GM21528 (cell line): ENCODE measurements at regions not wholly inside any gene's neighbourhood (a gene's known extent, or its start where the extent isn't known, plus 50 kb on each side); places are given as distances from the start of the nearest gene placed in this dataset.
"Not testable (repeated sequence)": the region's sequence is repeated elsewhere in the genome, so short reads cannot be mapped to it uniquely, and the experiment has no call there.

ENCODE experiments used
- ATAC-seq: cut with Tn5 transposase; IDR thresholded peaks from one replicate; pipeline ENCODE4 v1.9.1; 2021; ENCODE audit warnings: mild to moderate bottlenecking, moderate library complexity; ENCODE audit not compliant: unreplicated experiment, low FRiP score

DNA sequence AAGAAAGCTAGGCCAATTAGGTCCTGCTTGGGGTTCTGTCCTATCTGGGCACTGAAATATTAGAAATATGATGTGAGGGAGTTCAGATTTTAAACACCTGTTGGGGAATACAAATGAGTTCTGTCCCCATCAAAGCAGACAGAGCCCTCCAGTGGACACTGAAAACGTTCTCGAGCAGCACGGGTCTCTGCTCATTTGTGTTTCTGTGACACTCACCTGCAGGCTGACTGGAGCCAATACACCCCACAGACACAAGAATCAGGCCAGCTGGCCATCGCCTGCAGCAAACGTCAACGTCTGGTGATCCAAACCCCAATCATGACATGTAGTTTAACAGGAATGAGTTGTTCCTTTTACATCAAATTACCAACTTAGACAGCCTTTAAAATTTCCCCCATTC is 493.4 kb upstream of the TMEM132C start:
- no peak for ATAC-seq

DNA sequence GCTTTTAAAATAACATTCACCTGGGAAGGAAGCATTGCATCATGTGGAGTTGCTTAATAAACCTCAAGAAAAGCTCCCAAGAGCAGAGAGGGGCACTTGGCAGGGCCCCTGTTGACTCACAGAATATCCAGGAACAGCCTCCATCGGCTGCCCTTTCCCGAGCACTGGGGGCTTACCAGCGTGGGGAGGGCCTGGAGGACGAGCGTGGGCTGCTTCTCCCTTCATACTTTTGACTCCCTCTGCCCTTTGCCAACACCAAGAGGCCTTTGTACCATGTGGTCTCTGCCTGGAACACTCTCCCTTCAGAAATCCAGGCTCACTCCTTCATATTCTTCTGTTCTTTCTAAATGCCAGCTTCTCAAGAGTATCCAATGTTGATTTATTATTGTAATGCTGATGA is 492.1 kb upstream of the TMEM132C start:
- ATAC-seq = no peak

DNA sequence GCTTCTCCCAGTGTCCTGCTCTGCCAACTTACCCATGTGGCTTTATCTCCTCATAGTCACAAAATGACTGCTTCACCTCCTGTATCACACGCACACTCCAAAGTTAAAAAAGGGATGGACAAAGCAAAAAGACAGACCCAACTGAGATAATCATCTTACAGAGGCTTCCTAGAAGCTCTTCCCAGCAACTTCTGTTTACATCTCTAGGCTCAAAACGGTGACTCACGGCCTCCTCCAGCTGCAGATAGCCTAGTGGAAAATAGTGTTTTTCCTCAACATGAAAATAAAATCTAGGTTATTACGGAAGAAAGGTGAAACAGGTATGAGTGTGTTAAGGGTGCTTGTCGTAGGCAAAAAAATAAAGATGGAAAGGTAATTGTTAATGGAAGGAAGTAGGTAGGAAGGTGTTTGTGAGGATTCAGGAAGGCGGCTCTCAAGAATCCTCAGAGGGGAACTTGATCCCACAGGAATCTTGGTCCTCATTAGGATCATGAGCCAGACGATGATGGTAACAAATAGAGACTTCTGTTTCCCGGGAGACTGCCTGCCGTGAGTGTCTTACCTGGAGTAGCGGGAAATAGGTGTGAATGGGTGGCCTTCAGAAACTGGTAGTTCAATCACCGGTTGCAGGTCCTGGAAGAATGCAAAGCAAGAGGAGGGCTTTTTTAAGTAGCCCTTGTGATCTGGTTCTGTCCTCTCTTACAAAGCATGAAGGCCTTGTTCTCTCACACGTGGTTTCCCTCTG is 487.5 kb upstream of the TMEM132C start:
- no peak for ATAC-seq

DNA sequence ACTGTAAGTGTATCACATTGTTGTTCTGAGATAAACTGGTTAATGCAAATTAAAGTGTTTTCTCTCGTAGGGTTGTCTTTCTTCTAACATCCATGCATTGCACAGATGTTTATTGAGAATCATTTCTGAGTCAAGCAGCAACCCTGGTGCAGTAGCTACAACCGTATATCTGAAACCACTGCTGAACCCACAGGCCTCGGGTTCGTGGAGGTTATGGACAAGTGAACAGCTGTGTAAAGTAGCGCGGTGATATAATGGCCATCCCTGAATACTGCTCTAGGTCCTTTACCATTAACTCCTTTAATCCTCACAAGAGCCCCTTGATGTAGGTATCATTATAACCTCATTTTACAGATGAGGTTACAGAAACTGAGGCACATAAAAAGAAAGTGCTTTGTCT is 486.1 kb upstream of the TMEM132C start:
- ATAC-seq = no peak

DNA sequence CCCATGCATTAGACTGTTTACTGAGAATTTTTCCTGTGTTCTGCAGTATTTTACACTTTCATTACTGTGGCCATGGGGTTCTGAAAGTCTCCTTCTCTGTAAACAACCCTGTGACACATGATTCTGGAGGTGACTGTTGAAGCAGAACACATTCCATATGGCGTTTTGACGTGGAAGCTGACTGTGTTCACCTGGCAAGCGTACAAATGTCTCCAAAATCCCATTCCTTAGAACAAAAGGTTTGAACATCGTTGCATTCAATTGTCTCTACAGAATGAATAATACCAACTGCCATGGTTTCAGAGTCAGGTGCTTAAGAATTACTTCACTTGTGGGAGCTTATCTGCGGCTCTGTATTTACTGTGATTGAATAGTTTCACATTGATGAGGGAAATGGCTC is 485.6 kb upstream of the TMEM132C start:
- ATAC-seq = no peak

DNA sequence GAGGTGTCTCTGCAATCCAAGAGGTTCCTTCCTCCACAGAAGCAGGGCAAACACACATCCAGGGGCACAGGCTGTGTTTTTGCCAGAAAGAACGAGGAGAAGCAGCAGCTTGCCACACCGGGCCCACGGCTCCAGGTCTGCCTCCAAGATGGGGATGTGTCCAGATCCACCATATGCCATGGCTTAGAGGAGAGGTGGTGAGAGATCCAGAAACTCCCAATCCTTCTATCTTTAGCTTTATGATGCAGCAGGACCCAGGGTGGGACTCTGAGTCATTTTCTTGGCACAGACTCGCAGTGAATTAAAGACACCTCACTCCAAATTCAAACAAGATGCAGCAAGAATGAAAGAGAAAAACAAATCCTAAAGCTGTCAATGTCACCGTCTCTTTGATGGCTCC is 481.4 kb upstream of the TMEM132C start:
- no peak for ATAC-seq

DNA sequence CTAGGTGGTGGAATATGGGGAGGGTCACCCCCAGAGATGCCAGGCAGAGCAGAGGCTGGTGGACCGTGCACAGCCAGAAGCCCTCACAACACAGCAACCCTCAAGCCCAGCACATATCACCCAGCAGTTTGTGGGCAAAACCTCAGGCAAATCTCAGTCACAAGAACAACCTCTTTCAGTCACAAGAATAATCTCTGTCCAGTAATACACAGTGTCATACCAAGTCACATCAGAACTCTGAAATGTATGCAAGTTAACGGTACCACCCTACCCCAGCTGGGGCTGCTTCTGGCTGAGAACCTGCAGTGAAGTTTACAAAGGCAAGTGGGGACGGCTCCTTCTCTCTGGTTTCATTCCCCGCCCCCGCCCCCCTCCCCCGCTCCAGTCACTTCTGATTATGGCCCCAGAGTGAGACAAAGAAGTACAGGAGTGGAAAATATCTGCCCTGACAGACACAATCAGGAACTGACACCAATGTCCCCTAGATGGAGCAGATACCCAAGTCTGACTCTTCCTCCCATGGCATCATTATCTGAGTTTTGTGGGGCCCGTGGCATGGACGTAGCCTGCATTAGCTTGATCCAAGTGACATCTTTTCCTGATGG is 480.9 kb upstream of the TMEM132C start:
- no peak for ATAC-seq

DNA sequence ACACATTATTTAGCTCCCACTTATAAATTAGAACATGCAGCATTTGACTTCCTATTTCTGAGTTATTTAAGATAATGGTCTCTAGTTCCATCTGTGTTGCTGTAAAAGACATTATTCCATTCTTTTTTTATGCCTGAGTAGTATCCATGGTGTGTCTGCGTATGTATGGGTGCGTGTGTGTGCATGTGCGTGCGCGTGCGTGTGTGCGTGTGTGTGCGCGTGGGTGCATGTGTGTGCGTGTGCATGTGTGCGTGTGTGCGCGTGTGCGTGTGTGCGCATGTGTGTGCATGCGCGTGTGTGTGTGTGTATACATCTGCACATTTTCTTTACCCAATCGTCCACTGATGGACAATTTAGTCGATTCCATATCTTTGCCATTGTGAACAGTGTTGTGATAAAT is 479.4 kb upstream of the TMEM132C start:
- no peak for ATAC-seq

DNA sequence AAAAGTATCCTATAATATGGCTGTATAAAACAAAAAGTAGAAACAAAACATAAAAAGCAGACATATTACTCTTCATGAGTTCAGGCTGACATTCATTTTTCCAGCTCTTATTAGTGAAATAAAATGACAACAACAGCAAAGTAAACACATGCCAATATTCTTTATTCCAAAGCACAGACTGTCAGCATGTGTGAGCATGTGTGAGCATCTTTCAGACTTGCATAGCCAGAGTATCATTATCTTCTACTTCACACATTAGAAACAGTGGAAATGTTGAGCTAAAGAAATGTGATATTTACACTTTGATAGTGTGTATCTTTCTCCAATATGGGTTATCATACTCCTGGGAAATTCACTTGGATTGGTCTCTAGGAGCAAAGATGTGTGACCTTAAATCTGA is 476.6 kb upstream of the TMEM132C start:
- no peak for ATAC-seq

DNA sequence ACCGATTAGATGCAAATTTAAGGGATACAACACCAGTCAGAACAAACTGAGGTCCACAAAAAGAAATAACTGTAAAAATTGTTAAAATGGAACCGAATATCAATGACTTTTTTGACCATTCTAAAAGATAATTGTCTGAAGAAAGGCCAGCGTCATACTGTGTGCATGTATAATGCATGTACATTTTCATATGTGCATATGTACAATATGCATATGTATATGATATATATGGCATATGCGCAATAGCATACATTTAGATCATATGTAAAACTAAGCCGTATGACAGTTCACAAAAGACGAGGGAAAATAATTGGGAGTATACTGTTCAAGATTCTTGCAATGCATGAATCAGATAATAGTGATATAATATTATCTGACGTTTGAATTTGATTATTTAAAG is 475.8 kb upstream of the TMEM132C start:
- no peak for ATAC-seq

DNA sequence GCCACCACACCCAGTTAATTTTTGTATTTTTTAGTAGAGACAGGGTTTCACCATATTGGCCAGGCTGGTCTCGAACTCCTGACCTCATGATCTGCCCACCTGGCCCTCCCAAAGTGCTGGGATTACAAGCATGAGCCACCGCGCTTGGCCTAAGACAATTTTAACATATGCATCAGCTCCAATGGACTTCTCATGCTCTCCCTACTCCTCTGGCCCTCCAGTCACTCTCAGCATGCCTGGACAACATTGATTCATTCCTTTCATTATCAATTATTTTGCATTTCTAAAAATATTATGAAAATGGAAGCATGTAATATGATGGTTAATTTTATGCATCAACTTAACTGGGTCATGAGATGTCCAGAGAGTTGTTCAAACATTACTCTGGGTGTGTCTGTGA is 469.1 kb upstream of the TMEM132C start:
- no peak for ATAC-seq

DNA sequence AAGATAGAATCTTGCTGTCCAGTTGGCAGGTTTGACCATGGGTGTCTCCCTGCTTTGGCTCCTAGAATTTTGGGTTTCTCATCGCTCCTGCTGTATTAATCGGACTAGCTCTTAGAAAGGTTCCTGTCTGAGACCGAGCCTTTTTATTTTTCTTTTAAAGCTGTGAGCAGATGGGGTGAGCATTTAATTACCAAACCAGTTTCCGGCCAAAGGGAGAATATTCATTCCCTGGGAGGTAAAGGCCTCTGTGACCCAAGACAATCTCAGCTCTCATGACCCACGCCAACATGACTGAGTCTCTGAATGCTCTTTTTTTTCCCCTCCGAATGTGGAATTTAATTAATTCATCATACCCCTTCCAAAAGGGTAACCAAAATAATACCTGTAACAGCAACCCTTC is 464.7 kb upstream of the TMEM132C start:
- ATAC-seq = no peak

DNA sequence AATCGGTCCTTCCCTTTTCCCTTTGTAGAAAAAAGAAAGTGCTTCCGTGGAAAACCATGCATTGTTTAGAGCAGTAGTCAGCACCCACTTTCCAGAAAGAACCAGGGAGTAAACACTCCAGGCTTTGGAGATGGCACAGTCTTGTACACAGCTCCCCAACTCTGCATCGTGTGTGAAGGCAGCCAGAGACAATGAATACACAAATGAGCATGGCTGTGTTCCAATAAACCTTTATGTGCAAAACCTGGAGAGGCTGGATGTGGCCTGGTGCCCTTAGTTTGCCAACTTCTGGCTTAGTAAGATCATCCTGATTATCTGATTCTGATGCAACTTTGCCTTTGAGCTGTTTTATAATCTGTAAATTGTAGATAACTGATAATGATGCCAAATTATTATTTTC is 463.4 kb upstream of the TMEM132C start:
- no peak for ATAC-seq

DNA sequence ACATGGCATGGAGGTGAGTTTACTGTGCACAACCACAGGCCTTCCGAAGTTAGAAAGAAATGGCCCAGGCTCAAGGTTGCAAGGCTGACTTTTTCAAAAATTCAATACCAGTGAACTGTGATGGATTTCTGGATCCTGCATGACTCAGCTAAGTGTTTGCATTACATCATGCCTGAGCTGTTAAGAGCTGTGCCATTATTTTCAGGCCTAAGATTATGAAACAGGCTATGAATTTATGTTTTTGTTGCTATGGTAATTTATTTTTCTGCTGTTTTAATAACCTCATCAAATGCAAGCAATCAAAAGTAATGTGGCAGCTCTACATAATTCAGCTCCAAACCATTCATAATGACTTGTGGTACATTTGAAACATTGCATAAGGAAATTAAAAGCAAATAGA is 457.7 kb upstream of the TMEM132C start:
- ATAC-seq = no peak

DNA sequence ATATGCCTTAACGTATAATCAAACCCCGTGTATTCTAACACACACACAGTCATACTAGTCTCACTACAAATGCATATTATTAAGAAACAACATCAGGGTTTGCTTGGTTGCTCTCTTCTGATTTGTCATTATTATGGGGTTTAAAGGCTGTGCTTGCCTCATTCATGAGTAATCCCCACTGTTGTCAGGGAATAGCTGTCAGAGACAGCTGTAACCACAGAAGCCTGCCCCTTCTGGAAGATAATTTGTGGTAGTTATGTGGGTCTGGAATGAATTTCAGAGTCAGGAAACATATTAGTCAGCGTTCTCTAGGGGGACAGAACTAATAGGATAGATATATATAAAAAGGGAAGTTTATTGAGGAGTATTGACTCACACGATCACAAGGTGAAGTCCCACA is 456.9 kb upstream of the TMEM132C start:
- ATAC-seq = no peak

DNA sequence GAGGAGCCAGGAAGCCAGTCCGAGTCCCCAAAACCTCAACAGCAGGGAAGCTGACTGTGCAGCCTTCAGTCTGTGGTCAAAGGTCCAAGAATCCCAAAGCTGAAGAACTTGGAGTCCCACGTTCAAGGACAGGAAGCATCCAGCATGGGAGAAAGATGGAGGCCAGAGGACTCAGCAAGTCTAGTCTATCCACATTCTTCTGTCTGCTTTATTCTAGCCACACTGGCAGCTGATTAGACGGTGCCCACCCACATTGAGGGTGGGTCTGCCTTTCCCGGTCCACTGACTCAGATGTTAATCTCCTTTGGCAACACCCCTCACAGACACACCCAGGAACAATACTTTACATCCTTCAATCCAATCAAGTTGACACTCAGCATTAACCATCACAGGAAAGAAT is 456.5 kb upstream of the TMEM132C start:
- not testable (repeated sequence) for ATAC-seq

DNA sequence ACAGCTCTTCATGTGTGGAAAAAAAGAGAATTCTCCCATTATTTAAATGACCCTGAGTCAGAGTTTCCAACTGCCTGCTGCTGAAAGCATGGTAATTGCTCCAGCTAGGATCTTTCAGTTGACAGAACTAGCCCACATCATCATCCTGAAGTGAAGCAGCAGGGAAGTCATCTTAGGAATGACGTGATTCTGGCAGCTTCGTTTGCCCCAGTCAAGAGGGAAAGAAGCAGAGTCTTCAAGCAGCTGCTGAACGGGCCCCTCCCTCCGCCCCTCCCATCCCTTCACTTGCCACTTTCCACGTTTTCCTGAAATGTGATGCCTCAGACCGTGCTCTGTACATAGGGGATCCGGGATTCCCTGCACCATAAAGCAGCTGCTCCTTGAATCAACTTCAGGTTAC is 455.0 kb upstream of the TMEM132C start:
- ATAC-seq = no peak

DNA sequence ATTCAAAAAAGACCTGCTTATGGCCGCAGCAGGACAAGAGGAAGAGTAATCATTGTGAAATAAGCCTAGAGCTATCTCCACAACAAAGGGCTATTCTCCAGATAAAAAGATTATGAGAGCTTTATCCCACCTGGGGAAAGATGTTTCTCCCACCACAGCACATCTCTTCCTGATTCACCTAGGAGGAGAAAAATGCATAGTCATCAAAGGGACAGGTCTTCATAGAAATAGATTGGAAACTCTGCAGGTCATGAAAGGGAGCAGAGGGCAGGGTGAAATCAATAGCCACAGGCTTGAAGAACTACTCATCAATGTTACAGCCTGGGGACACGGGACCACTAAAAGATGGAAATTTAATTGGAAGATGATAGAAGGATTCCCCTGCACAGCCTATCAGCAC is 453.8 kb upstream of the TMEM132C start:
- ATAC-seq = no peak

DNA sequence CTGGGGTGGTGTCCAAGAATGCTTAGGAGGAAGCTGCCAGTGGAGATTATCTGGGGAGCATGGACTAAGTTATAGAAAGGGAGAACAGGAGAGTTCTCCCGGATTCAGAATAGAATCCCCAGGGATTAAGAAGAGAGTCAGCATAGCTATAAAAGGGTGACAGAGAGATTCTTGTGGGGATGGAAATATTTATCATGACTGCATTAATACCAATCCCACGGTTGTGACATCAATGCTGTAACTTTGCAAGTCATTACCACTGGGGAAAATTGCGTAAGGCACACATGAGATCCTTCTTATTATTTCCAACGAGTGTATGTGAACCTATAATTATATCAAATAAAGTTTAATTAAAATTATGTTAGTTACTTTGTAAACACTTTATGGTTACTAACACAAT is 447.9 kb upstream of the TMEM132C start:
- no peak for ATAC-seq

DNA sequence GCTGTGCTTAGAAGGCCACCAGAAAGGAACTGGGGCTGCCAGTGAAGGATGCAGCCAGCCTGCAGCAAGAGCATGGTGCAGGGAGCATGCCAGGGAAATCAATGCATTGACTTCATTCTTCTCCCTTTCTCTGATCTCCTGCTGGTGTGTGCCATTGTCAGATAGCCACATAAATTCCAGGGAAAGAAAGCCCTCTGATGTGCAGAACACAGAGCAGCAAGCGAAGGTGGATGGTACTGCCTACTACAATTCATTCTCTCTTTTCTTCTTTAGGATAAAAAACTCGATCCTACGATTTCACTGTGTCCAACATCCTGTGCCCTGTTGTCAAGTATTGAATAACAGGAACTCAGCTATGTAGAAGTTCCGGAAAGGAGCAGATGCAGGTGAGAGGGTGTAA is 446.7 kb upstream of the TMEM132C start:
- no peak for ATAC-seq

DNA sequence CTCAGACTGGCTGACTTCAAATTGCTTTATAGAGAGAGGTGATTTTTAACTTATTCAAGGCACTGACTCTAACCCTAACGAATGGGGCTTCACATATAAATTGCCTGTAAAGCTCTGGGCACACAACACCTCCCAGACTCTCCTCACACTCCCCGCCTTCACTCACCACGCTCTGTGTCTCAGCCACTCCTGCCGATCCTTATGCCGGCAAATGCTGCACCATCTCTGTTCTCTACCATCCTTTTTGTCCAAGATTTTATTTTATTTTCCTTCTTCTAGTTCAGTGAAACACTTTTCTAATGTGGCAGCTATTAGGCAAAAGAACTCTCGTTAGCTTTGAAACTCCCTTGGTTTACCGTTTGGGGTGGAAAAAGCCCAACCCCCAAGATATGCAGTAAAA is 446.1 kb upstream of the TMEM132C start:
- no peak for ATAC-seq

DNA sequence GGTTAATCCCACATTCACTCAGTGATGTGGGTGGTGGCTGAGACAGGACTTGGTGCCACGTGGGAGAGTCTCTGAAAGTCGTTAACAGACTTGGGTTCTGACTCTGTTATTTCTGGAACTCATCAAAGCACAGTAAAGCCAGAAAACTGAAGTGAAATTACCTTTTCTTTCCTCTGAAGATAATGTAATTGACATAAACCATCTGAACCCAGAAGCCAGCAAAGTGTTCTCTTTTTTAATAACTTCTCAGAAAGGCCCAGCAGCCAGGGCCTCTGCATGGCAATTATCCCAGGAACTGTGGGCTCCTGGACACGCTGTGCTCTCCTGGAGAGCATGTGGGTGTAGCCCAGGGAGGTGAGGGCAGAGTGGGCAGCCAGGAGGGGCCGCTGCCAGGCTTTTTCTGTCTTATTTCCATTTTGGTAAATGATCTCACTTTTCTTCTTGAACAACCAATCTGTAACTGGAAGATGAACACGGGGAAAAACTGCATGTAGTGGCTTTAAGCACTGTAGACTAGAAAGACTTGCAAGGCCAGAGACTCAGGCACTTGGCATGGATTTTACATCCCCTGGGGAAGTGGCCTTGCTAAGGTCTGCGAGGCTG is 444.1 kb upstream of the TMEM132C start:
- ATAC-seq = no peak
